Stomach (tissue), 8 donors: ENCODE measurements at regions not wholly inside any gene's neighbourhood (a gene's known extent, or its start where the extent isn't known, plus 50 kb on each side); places are given as distances from the start of the nearest gene placed in this dataset.

ENCODE experiments used
- DNase-seq, 2 donors: peaks; one replicate each; pipeline versions ENCODE4 v3.0.0 to v3.0.0-alpha.2; 2013 to 2019
- H3K27ac ChIP-seq, 5 donors: fragments of 200-600 bp in 4 of 5; sonication (generic) in 4 of 5; one replicate each; pipeline ENCODE4 v1.5.1; 2013 to 2019; ENCODE audit warnings: mild to moderate bottlenecking in 1 of 5, moderate library complexity in 1 of 5
- H3K27me3 ChIP-seq, 3 donors: fragments of 200-600 bp; sonication (generic); one replicate each; pipeline ENCODE4 v1.5.1; 2017 to 2019; ENCODE audit warnings: mixed run types in 1 of 3
- H3K36me3 ChIP-seq, 4 donors: fragments of 200-600 bp; sonication (generic); 1 replicate in 3 of 4; 2 replicates in 1 of 4; pipeline ENCODE4 v1.5.1; 2016 to 2019
- H3K4me1 ChIP-seq, 4 donors: fragments of 200-600 bp; sonication (generic); one replicate each; pipeline ENCODE4 v1.5.1; 2016 to 2019
- H3K4me3 ChIP-seq, 4 donors: fragments of 200-600 bp; sonication (generic) in 3 of 4; one replicate each; pipeline ENCODE4 v1.5.1; 2016 to 2019; ENCODE audit warnings: mild to moderate bottlenecking in 1 of 4
- H3K9me3 ChIP-seq, 4 donors: fragments of 200-600 bp; sonication (generic); one replicate each; pipeline ENCODE4 v1.5.1; 2016 to 2019
- EP300 ChIP-seq: sonication (generic); formaldehyde crosslinking; IDR thresholded peaks from one replicate; pipeline ENCODE4 v1.6.1; 2017; ENCODE audit warnings: antibody characterized with exemption
- POLR2A ChIP-seq, 4 donors: fragments of 450-650 bp; IDR thresholded peaks; one replicate each; pipeline ENCODE4 v1.6.1; 2016; ENCODE audit warnings: antibody characterized with exemption in 4 of 4, control low read depth in 2 of 4, mild to moderate bottlenecking in 1 of 4, moderate library complexity in 1 of 4
- POLR2AphosphoS5 ChIP-seq, 3 donors: sonication (generic); formaldehyde crosslinking; IDR thresholded peaks; one replicate each; pipeline ENCODE4 v1.6.1; 2016; ENCODE audit warnings: antibody characterized with exemption in 3 of 3
- WGBS, 5 donors: extraction: QIAGEN DNeasy Blood & Tissue Kit in 3 of 5; methylation state at CpG; one replicate each; pipeline versions ENCODE4 v1.1.5 to v1.1.7; 2013 to 2018; 5-methylcytosine and 5-hydroxymethylcytosine counted together
- intact Hi-C: fragments of 100-400 bp; cut with DNase I; formaldehyde crosslinking; loops from one replicate; pipeline ENCODE4 v1.15.1; 2023; ENCODE audit warnings: low total_unique reads
- TF ChIP-seq, protein P1 (sequence below), 7 experiments: fragments of 450-650 bp in 4 of 7; fragments of 200-600 bp in 3 of 7; sonication (generic) in 3 of 7; IDR thresholded peaks; one replicate each; pipeline ENCODE4 v1.5.1; 2016 to 2019; ENCODE audit warnings: antibody characterized with exemption in 7 of 7, control low read depth in 2 of 7, mild to moderate bottlenecking in 1 of 7
- donor health status: healthy with polysubstance abuse.
- donor health status: Bipolar disorder and iron deficiency.
- donor health status: healthy.

DNA sequence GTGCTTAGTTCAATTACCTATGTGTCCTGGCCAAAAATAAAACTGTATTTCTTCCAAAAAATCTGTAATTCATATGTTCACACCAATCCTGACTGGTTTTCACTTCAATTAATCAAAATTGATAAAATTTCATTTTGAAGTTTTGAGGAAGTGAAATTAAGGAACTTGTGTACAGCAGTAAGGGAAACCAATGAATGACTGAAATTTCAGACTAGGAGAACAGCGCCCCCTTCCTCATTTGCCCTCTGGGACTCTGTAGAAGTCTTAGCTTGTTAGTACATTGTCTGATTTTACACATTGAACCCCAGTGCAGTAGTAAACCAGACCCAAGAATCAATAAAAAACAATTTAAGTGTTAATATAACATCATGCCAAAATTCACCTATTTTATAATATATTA is 495.3 kb upstream of the AGTR1 start:
- intact Hi-C loops: no loop called here
- no peak for DNase-seq
- WGBS, 5 donors: 37 to 51% (median 38%) methylated on average over 1 of the region's 1 CpG

DNA sequence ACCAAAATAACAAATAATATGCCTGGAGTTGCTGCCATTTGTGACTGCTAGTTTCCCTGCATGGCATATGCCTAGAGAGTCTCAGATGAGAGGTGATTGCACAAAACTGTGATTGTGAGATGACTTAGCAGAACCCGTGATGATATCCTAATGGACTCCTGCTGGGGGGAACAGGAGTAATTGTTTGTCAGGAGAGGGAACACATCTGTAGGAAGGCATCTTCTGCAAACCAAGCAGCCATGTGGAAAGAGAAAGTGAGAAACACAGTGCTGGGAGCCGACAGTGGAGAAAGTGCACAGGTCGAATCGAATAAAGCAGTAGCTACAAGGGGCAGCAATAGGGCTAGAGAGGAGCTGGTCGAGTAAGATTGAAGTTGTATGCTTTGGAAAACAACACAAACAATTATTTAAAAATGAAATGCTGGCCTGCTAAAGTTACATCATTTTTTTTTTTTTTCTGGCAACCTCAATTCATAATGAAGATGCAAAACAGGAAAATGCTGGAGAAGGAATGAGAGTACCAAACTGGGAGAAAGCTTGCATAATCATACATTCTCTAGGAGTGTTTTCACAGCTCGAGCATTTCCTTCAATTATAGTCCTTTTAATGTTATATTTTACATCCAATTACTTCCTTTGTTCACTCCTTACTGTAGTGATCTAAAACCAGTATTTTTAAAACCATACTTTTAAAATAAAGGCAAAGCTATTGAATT is 494.2 kb upstream of the AGTR1 start:
- Histone ChIP-seq H3K4me3 (no peak overlapping the region), H3K36me3 (no peaks in the 10 kb centered on the region), H3K9me3 (no peaks in the 10 kb centered on the region), H3K27me3 (no peaks in the 10 kb centered on the region), H3K4me1 (no peaks in the 10 kb centered on the region), H3K27ac (no peak overlapping the region)
- 45 to 60% (median 52%) methylated on average over 6 of the region's 6 CpGs for WGBS, 5 donors
- intact Hi-C loops: no loop called here
- TF ChIP-seq, protein P1, sequence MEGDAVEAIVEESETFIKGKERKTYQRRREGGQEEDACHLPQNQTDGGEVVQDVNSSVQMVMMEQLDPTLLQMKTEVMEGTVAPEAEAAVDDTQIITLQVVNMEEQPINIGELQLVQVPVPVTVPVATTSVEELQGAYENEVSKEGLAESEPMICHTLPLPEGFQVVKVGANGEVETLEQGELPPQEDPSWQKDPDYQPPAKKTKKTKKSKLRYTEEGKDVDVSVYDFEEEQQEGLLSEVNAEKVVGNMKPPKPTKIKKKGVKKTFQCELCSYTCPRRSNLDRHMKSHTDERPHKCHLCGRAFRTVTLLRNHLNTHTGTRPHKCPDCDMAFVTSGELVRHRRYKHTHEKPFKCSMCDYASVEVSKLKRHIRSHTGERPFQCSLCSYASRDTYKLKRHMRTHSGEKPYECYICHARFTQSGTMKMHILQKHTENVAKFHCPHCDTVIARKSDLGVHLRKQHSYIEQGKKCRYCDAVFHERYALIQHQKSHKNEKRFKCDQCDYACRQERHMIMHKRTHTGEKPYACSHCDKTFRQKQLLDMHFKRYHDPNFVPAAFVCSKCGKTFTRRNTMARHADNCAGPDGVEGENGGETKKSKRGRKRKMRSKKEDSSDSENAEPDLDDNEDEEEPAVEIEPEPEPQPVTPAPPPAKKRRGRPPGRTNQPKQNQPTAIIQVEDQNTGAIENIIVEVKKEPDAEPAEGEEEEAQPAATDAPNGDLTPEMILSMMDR (IDR thresholded peaks at IDR 0.05): no peak
- no peak for TF ChIP-seq EP300
- TF ChIP-seq POLR2AphosphoS5 (IDR thresholded peaks at IDR 0.05): no peak
- no peak for TF ChIP-seq POLR2A (IDR thresholded peaks at IDR 0.05)
- peak in 1 of 2 donors; percentile 5 for DNase-seq

More for the DNA sequence above, 495.3 kb upstream of the AGTR1 start:
- Histone ChIP-seq H3K4me3 (no peak overlapping the region), H3K27ac (no peak overlapping the region), H3K36me3 (no peaks in the 10 kb centered on the region), H3K4me1 (no peaks in the 10 kb centered on the region), H3K27me3 (no peaks in the 10 kb centered on the region), H3K9me3 (no peaks in the 10 kb centered on the region)
- TF ChIP-seq EP300 (no peak), POLR2AphosphoS5 (IDR thresholded peaks at IDR 0.05) (no peak), POLR2A (IDR thresholded peaks at IDR 0.05) (no peak)
- TF ChIP-seq, protein P1 (IDR thresholded peaks at IDR 0.05): no peak

DNA sequence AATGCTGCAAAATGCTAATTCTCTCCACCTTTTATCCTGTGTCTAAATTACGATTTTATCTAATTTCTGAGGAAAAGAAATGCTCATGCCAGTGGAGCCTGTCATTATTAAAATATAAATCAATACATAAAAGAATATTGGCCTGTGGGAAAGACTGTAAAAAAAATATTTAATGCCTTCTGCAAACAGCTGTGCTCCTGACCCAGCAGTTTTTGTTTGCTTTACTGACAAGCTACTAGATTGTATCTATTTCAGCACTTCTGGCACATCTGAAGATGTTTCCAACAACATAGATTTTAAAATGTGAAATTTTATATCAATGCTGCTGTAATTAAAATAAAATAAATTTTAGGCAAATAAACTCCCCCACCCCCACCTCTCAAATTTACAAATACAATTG is 493.6 kb upstream of the AGTR1 start:
- intact Hi-C loops: no loop called here
- Histone ChIP-seq H3K27me3 (no peaks in the 10 kb centered on the region), H3K27ac (no peak overlapping the region), H3K9me3 (no peaks in the 10 kb centered on the region), H3K4me3 (no peak overlapping the region), H3K4me1 (no peaks in the 10 kb centered on the region), H3K36me3 (no peaks in the 10 kb centered on the region)
- DNase-seq: no peak
- 40 to 56% (median 45%) methylated on average over 1 of the region's 1 CpG for WGBS, 5 donors
- TF ChIP-seq POLR2AphosphoS5 (IDR thresholded peaks at IDR 0.05) (no peak), POLR2A (IDR thresholded peaks at IDR 0.05) (no peak)

DNA sequence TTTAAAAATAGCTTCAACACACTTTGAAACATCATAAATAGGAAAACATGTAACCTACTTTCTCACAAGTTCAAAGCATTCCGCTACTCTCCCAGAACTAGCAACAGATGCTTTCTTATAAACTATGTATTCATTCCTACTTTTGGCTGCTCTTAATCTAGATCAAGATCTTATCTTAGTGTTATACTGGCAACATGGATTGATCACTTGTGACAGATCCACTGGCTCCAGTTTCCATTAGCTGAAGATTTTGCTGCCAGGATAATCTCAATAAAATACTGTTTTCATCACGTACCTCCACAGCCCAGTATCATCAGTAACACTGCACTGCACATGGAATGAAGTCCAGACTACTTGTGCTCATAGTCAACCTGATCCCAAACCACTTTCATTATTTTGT is 491.7 kb upstream of the AGTR1 start:
- H3K27ac ChIP-seq: no peak overlapping the region
- no peak for DNase-seq
- no peaks in the 10 kb centered on the region for H3K27me3 ChIP-seq
- no peak overlapping the region for H3K4me3 ChIP-seq
- WGBS, 5 donors: 70 to 84% (median 75%) methylated on average over 2 of the region's 2 CpGs
- H3K4me1 ChIP-seq: no peaks in the 10 kb centered on the region
- TF ChIP-seq, protein P1 (IDR thresholded peaks at IDR 0.05): no peak
- TF ChIP-seq EP300 (no peak), POLR2A (IDR thresholded peaks at IDR 0.05) (no peak), POLR2AphosphoS5 (IDR thresholded peaks at IDR 0.05) (no peak)
- intact Hi-C loops: no loop called here
- no peaks in the 10 kb centered on the region for H3K36me3 ChIP-seq
- H3K9me3 ChIP-seq: no peaks in the 10 kb centered on the region

DNA sequence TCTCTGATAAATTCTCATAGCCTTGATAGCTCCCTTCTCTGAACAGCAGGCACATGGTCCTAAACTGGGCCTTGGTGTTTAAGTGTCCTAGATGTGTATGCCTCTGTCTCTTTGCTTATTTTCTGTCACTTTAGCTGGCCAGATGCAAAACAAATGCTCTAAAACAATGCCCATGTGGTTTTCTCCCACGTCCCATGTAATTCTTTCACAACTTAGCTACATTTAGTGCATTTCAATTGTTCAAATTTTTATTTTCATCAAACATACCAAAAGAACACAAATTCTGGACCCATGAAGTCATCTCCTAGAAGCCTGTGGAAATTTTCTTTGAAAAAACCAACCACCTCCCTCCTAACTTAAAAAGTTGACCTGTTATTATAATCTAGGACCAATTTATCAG is 491.3 kb upstream of the AGTR1 start:
- no peak for DNase-seq
- Histone ChIP-seq H3K27me3 (no peaks in the 10 kb centered on the region), H3K9me3 (no peaks in the 10 kb centered on the region), H3K4me3 (no peak overlapping the region), H3K36me3 (no peaks in the 10 kb centered on the region), H3K4me1 (no peaks in the 10 kb centered on the region), H3K27ac (no peak overlapping the region)
- TF ChIP-seq, protein P1 (IDR thresholded peaks at IDR 0.05): no peak
- TF ChIP-seq POLR2A (IDR thresholded peaks at IDR 0.05): no peak
- TF ChIP-seq EP300: no peak
- WGBS, 5 donors: 29 to 56% (median 49%) methylated on average over 1 of the region's 1 CpG
- intact Hi-C loops: no loop called here
